HG02870 (cell line): ENCODE measurements at regions not wholly inside any gene's neighbourhood (a gene's known extent, or its start where the extent isn't known, plus 50 kb on each side); places are given as distances from the start of the nearest gene placed in this dataset.
A peak's percentile ranks its signal among the peaks of the same experiment; 100 is the strongest.
"Not testable (repeated sequence)": the region's sequence is repeated elsewhere in the genome, so short reads cannot be mapped to it uniquely, and the experiment has no call there.

Source experiments
- ATAC-seq: cut with Tn5 transposase; IDR thresholded peaks from one replicate; pipeline ENCODE4 v1.9.1; 2021; ENCODE audit warnings: mild to moderate bottlenecking, moderate library complexity; ENCODE audit not compliant: unreplicated experiment

GRCh38 chr2:84223191-84223590, 235.9 kb downstream of the SUCLG1 start:
- ATAC-seq = no peak

- ATAC-seq = not testable (repeated sequence)
Measured at GRCh38 chr2:84221102-84221501, 238.0 kb downstream of the SUCLG1 start.

- ATAC-seq = no peak
Measured at GRCh38 chr2:84217456-84217855, 241.6 kb downstream of the SUCLG1 start.

GRCh38 chr2:84214455-84214854, 244.6 kb downstream of the SUCLG1 start:
- no peak for ATAC-seq

- peak; percentile 92 for ATAC-seq
Measured at GRCh38 chr2:84212611-84213314, 246.3 kb downstream of the SUCLG1 start.

- ATAC-seq = no peak
Measured at GRCh38 chr2:84209941-84210340, 249.1 kb downstream of the SUCLG1 start.

- no peak for ATAC-seq
Measured at GRCh38 chr2:84204995-84205394, 254.1 kb downstream of the SUCLG1 start.

- no peak for ATAC-seq
Measured at GRCh38 chr2:84202166-84202565, 256.9 kb downstream of the SUCLG1 start.

GRCh38 chr2:84201158-84201557, 257.9 kb downstream of the SUCLG1 start:
- ATAC-seq = no peak

- ATAC-seq = no peak
Measured at GRCh38 chr2:84197901-84198300, 261.2 kb downstream of the SUCLG1 start.

GRCh38 chr2:84194949-84195644, 264.0 kb downstream of the SUCLG1 start:
- ATAC-seq = no peak

- no peak for ATAC-seq
Measured at GRCh38 chr2:84194181-84194580, 264.9 kb downstream of the SUCLG1 start.

- no peak for ATAC-seq
Measured at GRCh38 chr2:84187258-84187657, 271.8 kb downstream of the SUCLG1 start.

- ATAC-seq = no peak
Measured at GRCh38 chr2:84181927-84182326, 277.2 kb downstream of the SUCLG1 start.

GRCh38 chr2:84177733-84178132, 281.3 kb downstream of the SUCLG1 start:
- no peak for ATAC-seq

GRCh38 chr2:84175970-84176369, 283.1 kb downstream of the SUCLG1 start:
- no peak for ATAC-seq

- ATAC-seq = no peak
Measured at GRCh38 chr2:84175340-84175739, 283.7 kb downstream of the SUCLG1 start.

- ATAC-seq = no peak
Measured at GRCh38 chr2:84173041-84173440, 286.0 kb downstream of the SUCLG1 start.

- no peak for ATAC-seq
Measured at GRCh38 chr2:84170979-84171378, 288.1 kb downstream of the SUCLG1 start.

GRCh38 chr2:84169871-84170270, 289.2 kb downstream of the SUCLG1 start:
- no peak for ATAC-seq

- not testable (repeated sequence) for ATAC-seq
Measured at GRCh38 chr2:84168552-84168951, 290.5 kb downstream of the SUCLG1 start.

GRCh38 chr2:84165256-84165655, 293.8 kb downstream of the SUCLG1 start:
- ATAC-seq = no peak
